GM21737 (cell line): ENCODE measurements at regions not wholly inside any gene's neighbourhood (a gene's known extent, or its start where the extent isn't known, plus 50 kb on each side); places are given as distances from the start of the nearest gene placed in this dataset.
"Not testable (repeated sequence)": the region's sequence is repeated elsewhere in the genome, so short reads cannot be mapped to it uniquely, and the experiment has no call there.

Experiments
- ATAC-seq: cut with Tn5 transposase; IDR thresholded peaks from one replicate; pipeline ENCODE4 v1.9.1; 2021; ENCODE audit warnings: mild to moderate bottlenecking, moderate library complexity; ENCODE audit not compliant: unreplicated experiment

- no peak for ATAC-seq
Measured at GRCh38 chr13:71218960-71219359, 648.0 kb downstream of the DACH1 start.

- no peak for ATAC-seq
Measured at GRCh38 chr13:71217827-71218226, 649.2 kb downstream of the DACH1 start.

DNA sequence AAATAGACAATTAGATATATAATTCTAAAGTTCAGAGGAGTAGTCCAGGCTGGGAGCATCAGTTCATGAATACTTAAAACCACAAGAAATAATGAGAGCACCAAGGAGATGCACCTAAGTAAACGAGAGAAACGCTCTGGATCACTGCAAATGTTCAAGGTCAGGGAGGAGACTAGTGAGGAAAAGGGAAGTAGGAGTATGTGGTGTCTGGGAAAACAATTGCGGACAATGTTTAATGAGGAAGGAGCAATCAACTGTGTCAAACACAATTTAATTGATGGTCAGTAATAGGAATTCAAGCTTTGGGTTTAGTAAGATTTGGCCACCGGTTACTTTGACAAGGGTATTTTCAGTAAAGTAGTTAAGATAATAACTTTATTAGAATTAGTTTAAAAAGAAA is 652.2 kb downstream of the DACH1 start:
- ATAC-seq = no peak

DNA sequence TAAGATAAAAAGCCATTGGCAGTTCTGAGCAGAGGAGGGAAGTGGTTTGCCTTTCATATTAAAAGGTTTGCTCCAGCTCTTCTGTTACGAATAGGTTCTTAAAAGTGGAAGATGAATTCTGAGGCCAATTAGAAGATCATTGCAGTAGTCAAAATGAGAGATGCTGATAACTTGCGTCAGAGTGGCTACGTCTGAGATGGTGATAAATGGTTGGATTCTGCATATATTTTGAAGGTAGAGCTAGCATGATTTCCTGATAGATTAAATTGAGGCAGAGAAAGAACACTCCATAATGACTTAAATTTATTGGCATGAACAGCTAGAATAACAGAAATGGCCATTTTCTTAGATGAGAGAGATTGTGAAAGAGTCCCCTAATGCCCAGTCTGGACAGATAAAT is 652.6 kb downstream of the DACH1 start:
- ATAC-seq = no peak

- ATAC-seq = no peak
Measured at GRCh38 chr13:71213252-71213821, 653.7 kb downstream of the DACH1 start.

DNA sequence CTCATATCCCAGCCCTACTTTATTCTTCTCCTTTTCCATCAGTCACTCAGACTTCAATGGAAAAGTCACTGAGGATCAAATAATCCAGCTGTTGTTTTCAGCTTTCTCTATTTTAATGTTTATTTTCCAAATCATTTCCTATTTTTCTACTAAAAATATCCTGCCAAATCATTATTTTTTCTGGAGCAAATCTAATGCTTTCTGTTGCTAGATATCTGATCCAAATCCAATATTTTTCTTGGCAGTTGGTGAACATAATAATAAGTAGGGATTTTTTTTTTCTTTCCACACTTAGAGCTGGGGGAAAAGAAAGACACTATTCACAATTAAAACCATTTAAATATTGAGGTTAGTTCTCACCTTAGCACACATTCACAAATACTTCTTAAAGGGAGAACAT is 656.1 kb downstream of the DACH1 start:
- no peak for ATAC-seq

DNA sequence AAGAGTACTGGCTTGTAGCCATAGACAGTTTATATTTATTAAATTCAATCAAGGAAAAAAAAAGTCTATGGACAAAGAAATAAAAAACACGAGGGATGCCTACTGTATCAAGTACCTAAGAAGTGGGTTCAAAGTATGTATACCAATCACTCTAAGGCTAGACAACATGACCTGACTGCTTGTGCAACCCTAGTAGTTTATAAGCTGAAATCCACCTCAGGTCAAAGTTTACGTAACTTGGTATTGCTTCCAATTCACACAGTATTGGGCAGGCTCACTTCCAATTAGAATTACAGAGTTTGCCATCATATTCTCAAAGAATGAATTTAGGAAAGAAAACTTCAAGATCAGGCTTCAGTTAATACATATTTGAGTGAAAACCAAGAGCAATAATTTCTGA is 657.8 kb downstream of the DACH1 start:
- ATAC-seq = no peak

DNA sequence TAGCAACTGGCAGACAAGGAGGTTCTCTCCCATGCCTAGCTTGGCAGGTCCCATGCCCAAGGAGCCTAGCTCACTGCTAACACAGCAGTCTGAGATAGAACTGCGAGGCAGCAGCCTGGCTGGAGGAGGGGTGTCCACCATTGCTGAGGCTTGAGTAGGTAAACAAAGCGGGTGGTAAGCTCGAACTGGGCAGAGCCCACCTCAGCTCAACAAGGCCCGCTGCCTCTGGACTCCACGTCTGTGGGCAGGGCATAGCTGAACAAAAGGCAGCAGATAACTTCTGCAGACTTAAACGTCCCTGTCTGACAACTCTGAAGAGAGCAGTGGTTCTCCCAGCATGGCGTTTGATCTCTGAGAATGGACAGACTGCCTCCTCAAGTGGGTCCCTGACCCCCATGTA is 682.4 kb downstream of the DACH1 start:
- not testable (repeated sequence) for ATAC-seq

GRCh38 chr13:71183352-71183751 is 683.7 kb downstream of the DACH1 start:
- ATAC-seq = not testable (repeated sequence)

- ATAC-seq = no peak
Measured at GRCh38 chr13:71171740-71172139, 695.3 kb downstream of the DACH1 start.

GRCh38 chr13:71169180-71169579 is 697.8 kb downstream of the DACH1 start:
- ATAC-seq = no peak

GRCh38 chr13:71156550-71156949 is 710.5 kb downstream of the DACH1 start:
- no peak for ATAC-seq

DNA sequence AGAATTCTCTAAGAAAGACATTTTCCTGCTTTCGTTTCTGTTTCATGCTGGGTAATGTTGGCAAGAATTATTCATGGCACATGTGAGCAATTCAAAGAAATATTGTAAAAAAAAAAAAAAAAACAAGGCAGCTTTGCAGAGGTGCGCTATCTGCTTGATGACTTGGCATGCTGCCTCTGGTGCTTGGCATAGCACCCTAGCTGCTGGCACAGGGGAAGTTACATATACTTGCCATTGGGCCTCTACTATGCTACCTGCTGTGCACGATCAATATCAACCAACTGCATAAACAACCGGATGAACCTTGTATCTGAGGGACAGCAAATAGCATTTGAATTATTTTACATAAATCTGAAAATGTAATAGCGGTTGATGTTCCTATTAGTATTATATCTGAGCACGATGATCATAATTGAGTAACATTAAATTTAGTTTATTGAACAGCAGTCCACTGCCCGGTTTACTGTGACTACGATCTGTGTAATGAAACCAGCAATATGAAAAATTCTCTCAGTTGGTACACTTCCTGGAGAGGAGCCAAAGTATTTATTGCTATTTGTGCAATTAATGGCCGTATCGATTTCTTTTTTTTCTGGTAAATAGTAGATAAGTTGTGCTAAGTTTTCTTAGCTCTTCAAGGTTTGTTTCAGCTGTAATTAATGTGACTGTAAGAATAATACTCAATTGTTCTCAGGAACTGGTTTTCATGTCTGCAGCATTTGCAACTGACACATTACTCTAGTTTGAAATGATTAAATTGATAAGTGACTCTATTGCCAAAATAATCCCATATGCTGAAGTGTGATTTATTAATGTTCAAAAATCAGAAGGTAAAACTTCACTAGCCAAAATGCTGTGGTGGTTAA is 717.3 kb downstream of the DACH1 start:
- no peak for ATAC-seq

GRCh38 chr13:71149046-71149445 is 718.0 kb downstream of the DACH1 start:
- no peak for ATAC-seq

GRCh38 chr13:71148396-71148795 is 718.6 kb downstream of the DACH1 start:
- ATAC-seq = no peak

DNA sequence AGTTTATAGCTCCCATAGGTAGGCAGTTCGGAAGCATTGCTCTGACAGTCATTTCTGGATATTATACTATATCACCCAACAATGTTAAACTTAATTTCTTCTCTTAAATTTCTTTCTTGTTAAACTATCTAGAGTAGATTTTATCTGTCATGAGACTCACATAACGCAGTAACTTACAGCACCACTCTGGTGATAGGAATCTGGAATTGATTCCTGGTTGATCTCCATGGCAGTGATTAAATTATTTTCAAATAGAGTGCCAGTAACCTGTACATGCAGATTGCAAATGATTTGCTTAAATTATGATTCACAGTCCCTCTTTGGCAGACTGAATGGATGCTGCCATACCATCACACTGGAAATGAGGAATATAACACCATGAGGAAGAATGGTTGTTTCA is 722.1 kb downstream of the DACH1 start:
- no peak for ATAC-seq

DNA sequence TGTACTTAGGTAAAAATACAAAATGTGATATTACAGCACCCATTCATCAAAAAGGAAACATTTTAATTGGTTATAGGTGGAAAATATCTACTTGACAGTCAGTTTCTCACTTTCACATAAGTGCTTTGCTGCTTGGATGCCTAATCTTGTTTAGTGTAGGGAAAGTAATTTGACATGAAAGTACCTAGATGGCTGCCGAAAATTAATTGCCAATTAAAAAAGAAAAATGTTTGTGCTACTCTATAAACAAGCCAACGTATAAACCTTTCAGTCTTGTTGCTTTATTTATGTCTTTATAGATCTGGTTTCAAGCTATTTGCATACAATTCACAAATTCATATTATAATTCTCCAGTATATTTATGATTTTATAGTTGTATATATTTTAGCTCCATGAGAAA is 729.9 kb downstream of the DACH1 start:
- no peak for ATAC-seq

GRCh38 chr13:71124230-71124629 is 742.8 kb downstream of the DACH1 start:
- no peak for ATAC-seq

GRCh38 chr13:71118779-71119364 is 748.1 kb downstream of the DACH1 start:
- no peak for ATAC-seq

- ATAC-seq = no peak
Measured at GRCh38 chr13:71117920-71118319, 749.1 kb downstream of the DACH1 start.

DNA sequence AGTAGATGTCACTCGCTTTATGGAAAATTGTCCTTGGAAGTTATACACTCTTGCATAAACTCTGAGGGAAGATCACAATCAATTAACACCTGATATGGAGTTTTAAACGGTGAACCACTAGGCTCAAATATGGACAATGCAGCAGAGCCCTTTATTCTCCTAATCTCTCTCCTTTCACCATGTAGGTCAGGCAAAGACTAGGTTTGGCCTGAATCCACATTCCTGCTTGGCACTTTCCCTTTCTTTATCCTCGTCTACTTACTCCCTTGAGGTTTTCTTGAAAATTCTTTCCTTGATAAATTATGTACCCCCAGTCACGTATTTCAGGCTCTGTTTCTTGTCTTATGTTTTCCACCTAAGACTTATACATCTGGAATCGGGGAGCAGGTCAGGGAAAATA is 751.7 kb downstream of the DACH1 start:
- no peak for ATAC-seq

GRCh38 chr13:71096421-71096820 is 770.6 kb downstream of the DACH1 start:
- ATAC-seq = no peak
